Astrocyte (in vitro differentiated cells and primary cell): ENCODE measurements at regions not wholly inside any gene's neighbourhood (a gene's known extent, or its start where the extent isn't known, plus 50 kb on each side); places are given as distances from the start of the nearest gene placed in this dataset.

Experiments
- DNase-seq: peaks from one replicate; pipeline ENCODE4 v3.0.0-alpha.2; 2010; ENCODE audit warnings: low read depth
- FAIRE-seq: peaks from 2 replicates; lab custom pipeline; 2011; peaks lifted over from hg19 to GRCh38; lab: Jason Lieb, UNC
- H2AFZ ChIP-seq: 2 replicates; pipeline ENCODE4 v1.6.0; 2012; ENCODE audit warnings: low read depth, low read length, inconsistent platforms
- H3K27ac ChIP-seq: 2 replicates; pipeline ENCODE4 v1.5.1; 2011; ENCODE audit warnings: low read depth, low read length, inconsistent platforms
- H3K27me3 ChIP-seq: 2 replicates; pipeline ENCODE4 v1.6.0; 2011; ENCODE audit warnings: low read length, inconsistent platforms; ENCODE audit not compliant: insufficient read depth
- H3K36me3 ChIP-seq: 2 replicates; pipeline ENCODE4 v1.5.1; 2011; ENCODE audit warnings: low read length, inconsistent platforms; ENCODE audit not compliant: insufficient read depth
- H3K4me1 ChIP-seq: 2 replicates; pipeline ENCODE4 v1.5.1; 2011; ENCODE audit warnings: low read length, inconsistent platforms; ENCODE audit not compliant: insufficient read depth
- H3K4me2 ChIP-seq: 2 replicates; pipeline ENCODE4 v1.6.0; 2012; ENCODE audit warnings: low read length, inconsistent platforms
- H3K4me3 ChIP-seq: 2 replicates; pipeline ENCODE4 v1.5.1; 2011; ENCODE audit warnings: low read depth, mild to moderate bottlenecking, low read length, inconsistent platforms; ENCODE audit not compliant: insufficient read depth
- H3K79me2 ChIP-seq: 2 replicates; pipeline ENCODE4 v1.6.0; 2012; ENCODE audit warnings: mild to moderate bottlenecking, low read length, inconsistent platforms; ENCODE audit not compliant: insufficient read depth
- H3K9ac ChIP-seq: 2 replicates; pipeline ENCODE4 v1.6.0; 2012; ENCODE audit warnings: mild to moderate bottlenecking, low read length, inconsistent platforms
- H3K9me3 ChIP-seq: 2 replicates; pipeline ENCODE4 v1.5.1; 2012; ENCODE audit warnings: low read depth, mild to moderate bottlenecking, low read length, inconsistent platforms; ENCODE audit not compliant: insufficient read depth
- H4K20me1 ChIP-seq: 2 replicates; pipeline ENCODE4 v1.6.0; 2012; ENCODE audit warnings: low read length, inconsistent platforms; ENCODE audit not compliant: insufficient read depth
- H3K27ac Mint-ChIP-seq: one replicate; pipeline ENCODE4 v1.8.0; 2021; ENCODE audit warnings: mild to moderate bottlenecking, mixed read lengths; ENCODE audit not compliant: unreplicated experiment
- H3K27me3 Mint-ChIP-seq: one replicate; pipeline ENCODE4 v1.8.0; 2021; ENCODE audit warnings: low read depth, mixed read lengths; ENCODE audit not compliant: unreplicated experiment
- H3K36me3 Mint-ChIP-seq: one replicate; pipeline ENCODE4 v1.8.0; 2021; ENCODE audit warnings: low read depth, mixed read lengths; ENCODE audit not compliant: unreplicated experiment
- H3K4me1 Mint-ChIP-seq: one replicate; pipeline ENCODE4 v1.8.0; 2021; ENCODE audit warnings: low read depth, mixed read lengths; ENCODE audit not compliant: unreplicated experiment
- H3K4me3 Mint-ChIP-seq: one replicate; pipeline ENCODE4 v1.8.0; 2021; ENCODE audit warnings: mild to moderate bottlenecking, moderate library complexity, mixed read lengths; ENCODE audit not compliant: unreplicated experiment
- H3K9me3 Mint-ChIP-seq: one replicate; pipeline ENCODE4 v1.8.0; 2021; ENCODE audit warnings: mild to moderate bottlenecking, mixed read lengths; ENCODE audit not compliant: unreplicated experiment
- CTCF ChIP-seq: IDR thresholded peaks from 2 replicates; pipeline ENCODE4 v1.5.1; 2011; ENCODE audit warnings: low read depth, mild to moderate bottlenecking, inconsistent platforms, low read length, moderate library complexity; ENCODE audit not compliant: insufficient read depth
- EZH2 ChIP-seq: IDR thresholded peaks from 2 replicates; pipeline ENCODE4 v1.6.1; 2012; ENCODE audit warnings: mild to moderate bottlenecking, low read length, inconsistent platforms; ENCODE audit not compliant: insufficient read depth

- no peak overlapping the region for H3K4me3 Mint-ChIP-seq
- peaks cover 3% of the 10 kb centered on the region for H3K27me3 Mint-ChIP-seq
- Histone ChIP-seq H4K20me1 (no peaks in the 10 kb centered on the region), H3K9me3 (no peaks in the 10 kb centered on the region), H3K27me3 (no peaks in the 10 kb centered on the region), H3K79me2 (no peaks in the 10 kb centered on the region), H3K36me3 (no peaks in the 10 kb centered on the region), H3K27ac (no peak overlapping the region), H3K4me3 (no peak overlapping the region), H3K4me2 (no peak overlapping the region), H2AFZ (no peak overlapping the region), H3K4me1 (peaks cover 24% of the 10 kb centered on the region), H3K9ac (no peak overlapping the region)
- no peak for FAIRE-seq
- H3K9me3 Mint-ChIP-seq = no peaks in the 10 kb centered on the region
- H3K4me1 Mint-ChIP-seq = peaks cover 25% of the 10 kb centered on the region
- TF ChIP-seq EZH2 (no peak), CTCF (no peak)
- DNase-seq = no peak
- H3K36me3 Mint-ChIP-seq = no peaks in the 10 kb centered on the region
- H3K27ac Mint-ChIP-seq = no peak overlapping the region
These were observed 226.5 kb downstream of the ANAPC1 start for GRCh38 chr2:111657351-111657975.

DNA sequence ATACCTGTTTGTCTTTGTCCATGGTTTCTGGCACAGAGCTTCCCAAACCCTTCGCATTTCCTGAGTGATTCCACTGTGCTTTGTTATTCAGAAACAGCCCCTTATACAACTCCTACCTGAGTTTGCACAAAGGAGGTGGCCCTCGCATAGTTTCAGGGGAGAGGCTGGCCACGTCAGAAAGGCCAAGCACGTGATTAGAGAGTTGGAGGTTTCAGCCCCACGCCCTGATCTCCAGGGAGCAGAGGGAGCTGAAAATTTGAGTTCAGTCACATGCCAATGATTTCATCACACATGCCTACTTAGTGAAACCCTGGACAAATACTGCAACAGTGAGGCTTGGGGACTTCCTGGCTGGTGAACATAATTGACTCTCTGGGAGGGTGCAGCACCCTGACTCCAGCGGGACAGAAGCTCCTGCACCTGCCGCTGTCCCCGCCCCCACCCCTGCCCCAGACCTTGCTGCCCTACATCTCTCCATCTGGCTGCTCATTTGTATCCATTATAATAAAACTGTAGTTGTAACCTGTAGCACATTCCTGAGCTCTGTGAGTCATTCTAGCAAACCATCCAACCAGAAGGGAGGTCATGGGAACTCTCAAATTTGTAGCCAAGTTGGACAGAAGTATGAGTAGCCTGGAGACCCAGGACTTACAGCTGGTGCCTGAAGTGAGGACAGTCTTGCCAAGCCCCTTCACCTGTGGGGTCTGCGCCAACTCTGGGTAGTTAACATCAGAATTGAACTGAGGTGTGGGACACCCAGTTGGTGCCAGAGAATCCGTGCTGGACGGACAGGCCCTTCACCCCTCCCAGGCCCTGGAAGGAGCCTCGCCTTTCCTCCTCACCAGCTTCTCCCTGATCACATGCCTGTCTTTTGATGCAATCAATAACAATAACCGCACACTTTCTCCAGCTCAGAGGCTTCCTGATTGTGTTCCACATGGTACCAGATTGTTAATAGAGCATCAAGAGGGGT is 224.3 kb downstream of the ANAPC1 start:
- peak; percentile 93 for DNase-seq
- H3K4me2 ChIP-seq = peak overlapping the region; percentile 17
- no peak for TF ChIP-seq CTCF
- TF ChIP-seq EZH2 = no peak
- peaks cover 37% of the 10 kb centered on the region for H3K4me1 ChIP-seq
- no peak overlapping the region for H3K4me3 ChIP-seq
- no peaks in the 10 kb centered on the region for H3K36me3 ChIP-seq
- no peaks in the 10 kb centered on the region for H3K9me3 Mint-ChIP-seq
- FAIRE-seq = peak; percentile 29
- H3K4me3 Mint-ChIP-seq = peak overlapping the region; percentile 50
- H4K20me1 ChIP-seq = no peaks in the 10 kb centered on the region
- H3K27ac ChIP-seq = peak overlapping the region; percentile 52
- peak overlapping the region; percentile 87 for H3K27ac Mint-ChIP-seq
- no peaks in the 10 kb centered on the region for H3K36me3 Mint-ChIP-seq
- no peaks in the 10 kb centered on the region for H3K79me2 ChIP-seq
- no peaks in the 10 kb centered on the region for H3K9me3 ChIP-seq
- H3K9ac ChIP-seq = peak overlapping the region; percentile 5
- H3K27me3 ChIP-seq = no peaks in the 10 kb centered on the region
- peaks cover 39% of the 10 kb centered on the region for H3K4me1 Mint-ChIP-seq
- no peak overlapping the region for H2AFZ ChIP-seq
- H3K27me3 Mint-ChIP-seq = peaks cover 3% of the 10 kb centered on the region
